ENCODE measurements at regions not wholly inside any gene's neighbourhood (a gene's known extent, or its start where the extent isn't known, plus 50 kb on each side); places are given as distances from the start of the nearest gene placed in this dataset.
"Not testable (repeated sequence)": the region's sequence is repeated elsewhere in the genome, so short reads cannot be mapped to it uniquely, and the experiment has no call there.

DNA sequence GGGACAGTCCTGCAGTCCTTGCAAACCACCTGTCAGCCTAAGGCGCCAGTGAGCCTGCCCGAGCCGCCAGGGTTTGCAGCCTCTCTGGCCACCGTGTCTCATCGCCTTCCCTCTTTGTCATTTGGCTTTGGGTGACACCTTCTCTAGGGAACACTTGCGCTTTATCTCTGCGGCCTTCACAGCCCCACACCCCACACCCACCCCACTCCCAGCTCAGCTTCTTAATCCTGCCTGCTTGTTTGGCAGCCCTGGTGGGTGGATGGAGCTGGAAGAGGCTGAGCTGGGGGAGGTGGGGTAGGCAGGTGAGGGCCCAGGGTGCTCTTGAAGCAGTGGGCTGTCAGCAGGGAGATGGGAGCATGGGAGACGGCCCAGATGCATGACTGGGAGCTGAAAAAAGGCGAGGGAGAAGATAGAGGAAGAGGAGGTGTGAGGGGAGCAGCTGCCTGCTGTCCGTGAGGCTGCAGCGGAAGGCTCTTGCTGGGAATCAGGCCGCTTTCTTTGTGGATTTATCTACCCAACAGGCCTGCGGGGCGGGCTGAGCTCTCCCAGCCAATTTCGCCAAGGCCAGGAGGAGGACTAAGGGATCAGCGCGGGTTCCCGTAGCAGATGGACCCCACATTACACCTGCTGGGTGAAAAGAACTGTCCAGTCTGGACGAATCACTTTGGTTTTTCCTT is 97.5 kb upstream of the STOX2 start:
- peak; percentile 82 to 90 for ATAC-seq
- intact Hi-C loops (cut with DNase I), result no loop called here
- DNase-seq, result peak; percentile 32

DNA sequence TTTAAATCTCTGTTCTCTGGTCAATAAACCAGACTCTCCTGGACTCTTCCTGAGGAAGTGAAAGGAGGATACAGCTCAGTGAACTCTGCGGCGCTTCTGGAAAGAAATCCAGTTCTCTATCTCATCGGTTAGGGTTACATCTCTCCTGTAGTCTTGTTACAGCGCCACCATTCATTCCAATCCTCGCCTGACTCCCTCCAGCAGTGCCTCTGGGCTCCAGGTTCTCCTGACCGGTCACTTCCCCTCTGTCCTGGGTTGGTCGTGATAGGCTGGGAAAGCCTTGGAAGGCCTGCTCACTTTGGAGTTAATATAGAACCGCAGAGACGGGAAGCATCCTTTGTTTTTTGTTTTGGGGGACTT is 97.0 kb upstream of the STOX2 start:
- no peak for DNase-seq
- intact Hi-C loops (cut with DNase I), result no loop called here
- ATAC-seq, result peak; percentile 58 to 70

DNA sequence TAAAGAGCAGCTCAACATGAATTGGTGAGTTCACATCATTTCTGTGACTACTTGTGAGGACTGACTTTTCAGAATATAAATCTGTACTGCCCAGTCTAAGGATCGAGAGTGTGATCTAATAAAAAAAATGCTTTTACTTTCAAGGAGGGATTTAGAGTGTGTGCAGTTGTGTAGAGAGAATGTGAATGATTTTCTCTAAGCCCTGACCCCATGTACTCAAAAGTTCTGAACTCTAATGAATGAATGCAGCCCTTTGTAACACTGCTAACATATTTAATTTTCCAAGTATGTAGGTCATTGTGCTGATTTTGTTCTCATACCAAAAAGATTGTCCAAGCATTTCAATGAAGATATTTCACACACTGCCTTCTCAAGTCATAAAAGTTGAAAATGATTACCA is 92.5 kb upstream of the STOX2 start:
- intact Hi-C loops (cut with DNase I), result no loop called here
- ATAC-seq (no peak), DNase-seq (no peak)

DNA sequence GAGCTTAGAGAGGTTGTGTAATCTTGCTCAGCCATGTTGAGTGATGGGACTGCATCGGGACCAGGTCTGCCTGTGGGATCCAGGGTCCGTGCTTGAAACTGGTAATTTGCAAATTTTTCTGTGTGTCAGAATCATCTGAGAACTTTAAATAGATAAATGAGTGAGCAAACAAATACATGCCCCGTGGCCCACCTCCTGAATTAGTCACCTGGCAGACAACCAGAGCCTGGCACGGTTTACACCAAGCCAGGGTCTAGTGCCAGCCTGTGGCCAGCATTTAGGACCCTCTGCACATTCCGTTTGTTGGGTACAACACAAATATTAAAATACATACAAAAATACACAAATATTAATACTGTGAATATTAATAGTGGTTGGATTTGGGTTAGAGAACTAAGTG is 90.6 kb upstream of the STOX2 start:
- DNase-seq (no peak), ATAC-seq (no peak)
- intact Hi-C loops (cut with DNase I), result no loop called here

DNA sequence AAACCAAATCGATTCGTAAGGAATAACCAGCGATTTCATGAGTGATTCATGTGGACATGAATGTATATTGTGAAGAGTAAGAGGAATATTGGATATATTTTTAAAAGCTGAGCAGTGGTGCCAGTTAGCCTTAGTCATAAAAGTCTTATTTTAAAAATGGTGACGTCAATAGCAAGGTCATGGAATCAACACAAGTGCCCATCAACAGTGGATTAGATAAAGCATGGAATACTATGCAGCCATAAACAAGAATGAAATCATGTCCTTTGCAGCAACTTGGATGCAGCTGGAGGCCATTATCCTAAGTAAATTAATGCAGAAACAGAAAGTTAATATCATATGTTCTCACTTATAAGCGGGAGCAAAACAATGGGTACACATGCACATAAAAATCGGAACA is 89.0 kb upstream of the STOX2 start:
- intact Hi-C loops (cut with DNase I), result no loop called here
- ATAC-seq (no peak), DNase-seq (no peak)

DNA sequence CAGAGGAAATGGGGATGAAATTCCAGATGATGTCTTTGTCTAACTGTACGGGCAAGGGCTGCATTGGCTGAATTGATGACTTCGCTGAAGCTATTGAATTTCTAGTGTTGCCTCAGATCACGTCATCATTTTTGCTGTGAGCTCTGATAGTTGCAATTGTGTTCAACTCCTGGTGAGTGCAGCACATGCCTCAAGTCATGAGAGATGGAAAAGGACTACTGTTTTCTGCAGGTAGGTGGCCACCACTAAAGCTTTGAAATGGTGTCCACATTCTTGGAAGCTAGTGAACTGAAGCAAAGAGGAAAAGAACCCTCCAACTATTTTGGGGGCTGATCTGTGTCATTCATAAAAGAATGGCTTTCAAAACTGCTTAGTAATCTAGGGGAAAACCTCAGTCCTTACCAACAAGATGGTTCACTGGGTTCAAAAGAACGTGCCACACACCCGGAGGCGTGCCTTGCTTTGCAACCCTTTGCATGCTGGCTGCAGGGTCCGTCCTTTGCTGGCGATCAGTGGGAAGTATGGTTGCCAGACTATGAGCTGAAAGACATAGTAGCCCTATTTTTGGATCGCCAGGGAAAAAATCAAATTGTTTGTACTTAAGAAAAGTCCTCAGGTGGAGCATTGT is 88.1 kb upstream of the STOX2 start:
- no peak for ATAC-seq
- no peak for DNase-seq
- intact Hi-C loops (cut with DNase I), result no loop called here

DNA sequence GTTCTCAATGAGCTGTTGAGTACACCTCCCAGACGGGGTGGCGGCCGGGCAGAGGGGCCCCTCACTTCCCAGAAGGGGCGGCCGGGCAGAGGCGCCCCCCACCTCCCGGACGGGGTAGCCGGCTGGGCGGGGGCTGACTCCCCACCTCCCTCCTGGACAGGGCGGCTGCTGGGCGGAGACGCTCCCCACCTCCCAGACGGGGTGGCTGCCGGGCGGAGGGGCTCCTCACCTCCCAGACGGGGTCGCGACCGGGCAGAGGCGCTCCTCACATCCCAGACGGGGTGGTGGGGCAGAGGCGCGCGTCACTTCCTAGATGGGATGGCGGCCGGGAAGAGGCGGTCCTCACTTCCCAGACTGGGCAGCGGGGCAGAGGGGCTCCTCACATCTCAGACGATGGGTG is 86.5 kb upstream of the STOX2 start:
- intact Hi-C loops (cut with DNase I); ATAC-seq; DNase-seq: not testable (repeated sequence)

DNA sequence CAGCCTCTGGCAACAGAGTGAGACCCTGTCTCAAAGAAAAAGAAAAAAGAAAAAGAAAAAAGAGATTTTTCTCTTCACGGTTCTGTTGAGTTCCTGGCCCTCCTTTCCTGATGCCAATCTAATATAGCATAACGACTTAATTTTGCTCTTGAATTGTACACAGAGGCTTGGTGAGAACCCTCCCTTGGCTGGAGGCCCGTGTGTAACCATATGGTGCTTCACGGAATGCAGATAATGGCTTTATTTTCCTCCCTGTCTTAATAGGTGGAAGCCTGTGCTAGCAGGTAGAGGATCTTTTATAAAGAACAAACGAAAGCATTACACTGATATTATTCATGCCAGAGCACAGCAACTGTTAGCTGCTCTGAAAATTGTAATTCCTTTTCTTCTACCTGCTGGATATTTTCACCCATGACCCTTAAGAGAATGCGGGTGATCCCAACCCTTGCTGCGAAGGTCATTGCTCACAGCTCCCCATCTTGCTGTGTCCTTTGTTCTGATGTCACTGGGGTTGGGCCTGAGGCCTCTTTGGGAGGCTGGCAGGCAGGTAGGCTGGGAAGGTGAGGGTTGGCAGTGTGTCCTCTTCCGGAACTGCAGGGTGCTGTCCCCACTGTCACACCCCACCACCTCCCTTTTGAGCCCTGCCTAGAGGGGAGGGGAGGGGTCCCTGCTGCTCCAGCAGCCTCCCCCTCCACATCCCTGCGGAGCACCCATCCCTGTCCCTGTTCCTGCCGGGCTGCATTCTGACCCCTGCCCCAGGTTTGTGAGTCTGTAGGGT is 83.8 kb upstream of the STOX2 start:
- ATAC-seq, result no peak
- DNase-seq, result no peak
- intact Hi-C loops (cut with DNase I), result no loop called here

DNA sequence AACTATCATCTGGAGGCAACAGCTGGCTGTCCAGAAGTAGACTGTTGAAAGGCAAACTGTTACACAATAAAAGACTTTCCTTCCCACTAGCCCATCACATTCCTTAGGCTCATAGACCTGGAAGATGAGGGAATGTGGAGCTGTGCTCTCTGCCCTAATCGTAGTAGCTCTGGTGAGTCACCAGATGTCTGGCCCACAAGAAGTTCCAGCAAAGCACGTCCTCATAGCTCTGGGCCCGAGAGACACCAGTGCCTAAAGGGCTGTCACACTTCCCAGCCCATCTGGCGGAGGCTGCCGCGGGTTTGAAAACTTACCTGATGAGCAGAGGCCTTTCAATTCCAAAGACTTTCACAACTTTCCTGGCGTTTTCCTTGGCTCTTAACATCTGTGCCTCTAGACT is 81.7 kb upstream of the STOX2 start:
- intact Hi-C loops (cut with DNase I), result no loop called here
- ATAC-seq (peak; percentile 43 to 92), DNase-seq (peak; percentile 46)

DNA sequence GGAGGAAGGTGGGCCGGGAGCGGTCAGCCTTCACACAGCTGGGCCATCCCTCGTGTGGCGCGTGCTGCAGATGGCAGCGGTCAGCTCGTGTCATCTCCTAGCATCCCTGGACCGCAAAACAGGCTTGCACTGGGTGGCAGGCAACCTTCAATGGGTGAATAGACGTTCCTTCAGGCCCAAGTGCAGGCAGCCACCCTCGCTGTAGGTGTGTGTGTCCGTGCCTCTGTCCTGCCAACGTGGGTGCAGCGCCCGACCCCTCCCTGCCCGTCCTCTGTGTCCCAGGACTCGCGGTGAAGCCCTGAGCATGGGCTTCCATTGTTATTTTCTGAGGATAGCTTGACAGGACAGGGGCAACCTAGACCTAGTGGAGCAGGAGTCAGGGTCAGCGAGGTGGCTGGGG is 79.8 kb upstream of the STOX2 start:
- intact Hi-C loops (cut with DNase I), result no loop called here
- ATAC-seq, result no peak
- DNase-seq, result no peak

DNA sequence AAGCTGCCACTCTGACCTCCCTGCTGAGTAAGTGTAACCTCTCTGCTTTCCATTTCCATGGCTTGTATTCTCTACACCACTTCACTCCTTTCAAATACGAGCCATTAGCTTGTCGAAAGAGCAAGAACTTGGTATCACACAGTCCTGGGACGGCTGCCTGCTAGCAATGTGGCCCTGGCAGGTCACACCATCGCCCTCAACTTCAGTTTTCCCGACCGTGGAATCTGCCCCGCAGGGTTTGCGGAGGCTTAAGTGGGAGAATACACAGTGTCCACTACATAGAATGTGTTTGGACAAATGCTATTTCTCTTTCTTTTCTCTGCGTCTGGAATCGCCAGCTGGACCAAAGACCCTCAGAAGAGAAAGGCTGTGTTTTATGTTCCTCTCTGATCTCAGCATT is 78.6 kb upstream of the STOX2 start:
- DNase-seq (no peak), ATAC-seq (peak in 1 of 2 donors; percentile 2)
- intact Hi-C loops (cut with DNase I), result no loop called here

DNA sequence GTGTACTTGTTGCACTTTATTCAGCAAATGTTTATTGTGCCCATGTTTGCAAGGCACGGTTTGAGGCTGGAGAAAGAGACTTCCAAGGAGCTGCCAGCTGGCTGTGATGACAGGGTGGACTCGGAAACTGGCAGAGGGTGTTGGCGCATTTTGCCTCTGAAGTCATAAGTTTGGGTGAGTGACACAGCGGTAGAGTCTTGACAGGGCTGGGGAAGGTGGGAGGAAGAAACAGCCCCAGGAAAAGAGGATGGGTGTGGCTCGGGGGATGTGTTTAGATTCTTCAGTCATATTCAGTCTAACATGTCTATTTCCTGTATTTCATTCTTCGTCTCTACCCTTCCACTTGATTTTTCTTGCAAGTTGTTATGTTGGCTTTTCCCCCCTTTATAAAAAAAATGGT is 77.0 kb upstream of the STOX2 start:
- intact Hi-C loops (cut with DNase I), result no loop called here
- DNase-seq, result no peak
- ATAC-seq, result peak; percentile 29 to 40

DNA sequence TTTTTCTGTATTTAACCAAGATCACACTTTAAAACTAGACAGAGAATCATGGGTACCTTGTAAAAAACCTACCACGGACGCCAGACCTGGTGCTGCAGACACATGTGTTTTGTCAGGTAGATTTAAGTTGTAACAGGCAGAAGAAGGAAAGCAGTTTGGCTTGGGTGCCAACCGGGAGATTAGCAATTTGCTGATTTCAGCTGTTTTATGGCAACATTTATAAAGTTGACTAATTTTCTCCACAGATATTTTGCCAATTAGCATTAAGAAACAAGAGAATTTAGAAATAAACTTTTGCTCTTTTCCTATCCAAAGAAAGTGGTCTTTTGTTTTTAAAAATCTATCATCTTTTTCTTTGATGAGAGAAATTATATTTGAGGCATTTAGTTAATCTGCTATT is 76.3 kb upstream of the STOX2 start:
- ATAC-seq (no peak), DNase-seq (no peak)
- intact Hi-C loops (cut with DNase I), result no loop called here

DNA sequence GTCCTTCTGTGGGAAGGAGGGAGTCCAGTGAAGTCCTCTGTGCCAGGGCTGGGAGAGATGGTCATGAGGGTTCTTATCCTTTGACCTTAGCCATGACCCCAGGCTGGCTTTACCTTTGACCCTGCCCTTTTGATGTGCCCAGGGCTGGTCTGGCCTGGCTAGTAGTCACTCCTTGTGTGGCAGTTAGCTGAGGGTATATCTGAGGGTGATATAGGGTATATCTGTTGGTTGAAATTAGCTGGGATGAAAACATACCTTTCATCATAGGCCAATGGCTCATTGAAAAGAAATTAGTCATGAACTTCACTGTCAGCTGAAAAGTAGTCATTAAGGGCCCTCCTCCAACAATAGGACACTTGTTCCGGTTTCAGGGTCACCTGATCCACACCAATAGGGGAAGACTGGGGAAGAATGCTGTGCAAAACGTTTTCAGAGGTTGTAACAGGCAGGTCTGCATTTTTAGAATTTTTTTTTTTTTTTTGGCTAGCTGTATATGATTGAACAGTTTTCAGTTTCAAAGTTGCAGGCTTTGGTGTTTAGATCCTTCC is 74.6 kb upstream of the STOX2 start:
- intact Hi-C loops (cut with DNase I), result no loop called here
- DNase-seq, result no peak
- ATAC-seq, result peak; percentile 9 to 22

DNA sequence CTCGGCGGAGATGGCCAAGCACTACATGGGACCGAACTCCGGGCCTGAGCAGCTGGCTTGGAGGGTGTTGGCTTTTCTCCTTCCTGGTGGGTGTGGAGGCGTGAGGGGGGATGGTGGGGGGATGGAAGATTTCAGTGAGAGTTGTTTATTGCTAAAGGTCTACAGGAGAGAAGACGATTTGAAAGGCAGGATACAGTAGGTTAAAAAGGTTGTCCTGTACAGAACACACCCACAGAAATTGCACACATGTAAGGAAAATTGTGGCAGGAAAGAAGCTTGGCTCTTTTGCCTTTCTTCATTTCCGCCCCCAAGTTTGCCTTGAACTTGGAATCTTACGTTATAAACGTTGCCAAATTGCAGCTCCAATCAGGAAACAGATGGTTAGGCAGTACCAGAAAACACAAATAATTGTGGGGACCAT is 74.1 kb upstream of the STOX2 start:
- DNase-seq (no peak), ATAC-seq (peak; percentile 34 to 44)
- intact Hi-C loops (cut with DNase I), result no loop called here

DNA sequence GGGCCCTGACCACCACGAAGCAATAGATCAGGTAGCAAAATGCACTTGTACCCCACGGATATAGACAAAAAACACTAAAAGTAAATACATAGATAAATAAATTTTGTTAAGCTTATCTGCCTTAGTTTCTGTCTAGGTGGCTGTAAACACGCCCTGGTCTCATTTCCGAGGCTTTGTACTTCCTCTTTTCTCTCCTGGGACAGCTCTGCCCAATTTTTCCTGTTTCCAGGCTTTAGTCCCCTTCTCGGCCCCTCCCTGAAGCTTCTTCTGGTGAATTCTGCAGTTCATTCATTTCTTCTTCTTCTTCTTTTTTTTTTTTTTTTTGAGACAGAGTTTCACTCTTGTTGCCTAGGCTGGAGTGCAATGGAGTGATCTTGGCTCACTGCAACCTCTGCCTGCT is 73.4 kb upstream of the STOX2 start:
- ATAC-seq (peak in 1 of 2 donors; percentile 8), DNase-seq (no peak)
- intact Hi-C loops (cut with DNase I), result no loop called here

DNA sequence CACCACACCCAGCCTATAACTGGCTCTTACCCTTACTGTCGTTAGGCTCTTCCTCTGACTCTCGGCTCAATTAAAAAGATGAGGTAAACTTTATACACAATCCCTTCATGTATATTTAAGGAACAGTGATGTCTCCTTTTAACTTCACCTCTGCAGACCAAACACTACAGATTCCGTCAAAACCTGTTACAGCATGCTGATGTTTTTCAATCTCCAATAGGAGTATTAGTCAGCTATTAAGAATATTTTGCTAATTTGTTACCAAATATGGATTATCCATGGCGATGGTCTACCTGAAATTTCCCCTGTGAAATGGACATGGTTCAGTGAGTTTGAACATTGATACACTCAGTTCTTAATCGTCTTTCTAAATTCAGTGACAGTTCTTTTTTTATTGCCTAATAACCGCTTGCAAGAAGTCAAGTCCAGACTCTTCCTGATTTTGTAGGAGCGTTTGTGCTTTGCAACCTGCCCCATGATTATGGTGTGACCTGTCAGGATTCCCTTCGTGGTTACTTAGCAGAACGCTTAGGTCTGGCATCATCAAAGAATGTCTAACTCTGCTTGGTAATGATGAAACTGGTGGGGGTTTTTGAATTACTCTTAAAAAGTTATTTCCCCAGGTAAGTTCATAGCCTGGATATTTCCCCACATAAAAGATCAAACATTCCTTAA is 72.2 kb upstream of the STOX2 start:
- no peak for ATAC-seq
- intact Hi-C loops (cut with DNase I), result no loop called here

DNA sequence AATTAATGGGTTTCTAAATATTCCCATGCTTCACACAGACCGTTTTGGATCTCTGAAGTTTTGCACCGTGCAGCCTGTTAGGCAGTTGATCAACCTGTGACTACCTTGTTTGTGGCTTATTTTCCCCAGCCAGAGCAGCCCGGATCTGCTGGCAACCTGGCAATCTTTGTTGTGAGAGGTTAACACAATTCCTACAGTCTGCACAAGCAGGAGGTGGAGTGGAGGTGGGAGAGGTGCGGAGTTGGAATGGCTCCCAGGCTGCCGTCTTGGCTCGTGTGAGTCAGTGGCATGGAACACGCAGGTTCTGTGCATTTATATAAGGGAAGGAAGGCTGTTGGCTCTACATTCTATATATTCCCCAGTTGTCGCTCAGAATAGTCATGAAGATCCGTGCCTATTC is 70.9 kb upstream of the STOX2 start:
- no peak for DNase-seq
- intact Hi-C loops (cut with DNase I), result no loop called here

More for the DNA sequence above, 72.2 kb upstream of the STOX2 start:
- DNase-seq, result no peak

DNA sequence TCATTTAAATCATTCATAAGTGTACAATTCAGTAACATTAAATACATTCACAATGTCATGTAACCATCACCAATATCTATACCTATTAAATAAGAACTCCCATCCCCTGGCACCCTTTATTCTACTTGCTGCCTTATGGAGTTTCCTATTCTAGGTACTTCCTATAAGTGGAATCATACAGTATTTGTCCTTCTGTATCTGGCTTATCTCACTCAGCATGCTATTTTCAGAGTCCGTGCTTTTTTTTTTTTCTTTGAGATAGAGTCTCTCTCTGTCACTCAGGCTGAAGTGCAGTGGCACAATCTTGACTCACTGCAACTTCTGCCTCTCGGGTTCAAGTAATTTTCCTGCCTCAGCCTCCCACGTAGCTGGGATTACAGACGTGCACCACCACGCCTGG is 67.9 kb upstream of the STOX2 start:
- ATAC-seq, result peak; percentile 24 to 28
- intact Hi-C loops (cut with DNase I), result loop anchor here in 1 of 2 donors (5.0 kb wide), 2 partner anchors 265 to 330 kb away; no protein-coding TSS in a partner anchor

More for the DNA sequence above, 70.9 kb upstream of the STOX2 start:
- ATAC-seq, result no peak

More for the DNA sequence above, 67.9 kb upstream of the STOX2 start:
- DNase-seq, result no peak
